NCI-H1436 (cell line): ENCODE measurements at regions not wholly inside any gene's neighbourhood (a gene's known extent, or its start where the extent isn't known, plus 50 kb on each side); places are given as distances from the start of the nearest gene placed in this dataset.
A peak's percentile ranks its signal among the peaks of the same experiment; 100 is the strongest.

Experiments used
- DNase-seq: peaks from one replicate; lab custom pipeline; 2025; lab: John Stamatoyannopoulos, UW

- DNase-seq: no peak
Observed at GRCh38 chr17:77321649-77322513, 181.1 kb downstream of the SEC14L1 start.

GRCh38 chr17:77322514-77323412 lies 182.0 kb downstream of the SEC14L1 start:
- DNase-seq: no peak

GRCh38 chr17:77323413-77324171 lies 182.8 kb downstream of the SEC14L1 start:
- DNase-seq: no peak

- no peak for DNase-seq
Observed at GRCh38 chr17:77324227-77324626, 183.5 kb downstream of the SEC14L1 start.

- no peak for DNase-seq
Observed at GRCh38 chr17:77325577-77326075, 184.9 kb downstream of the SEC14L1 start.

GRCh38 chr17:77326076-77326591 lies 185.4 kb downstream of the SEC14L1 start:
- no peak for DNase-seq

GRCh38 chr17:77326636-77327035 lies 185.9 kb downstream of the SEC14L1 start:
- DNase-seq: no peak

GRCh38 chr17:77327181-77327565 lies 186.4 kb downstream of the SEC14L1 start:
- no peak for DNase-seq

- DNase-seq: no peak
Observed at GRCh38 chr17:77327566-77328464, 187.0 kb downstream of the SEC14L1 start.

GRCh38 chr17:77328823-77329740 lies 188.3 kb downstream of the SEC14L1 start:
- DNase-seq: no peak

- DNase-seq: no peak
Observed at GRCh38 chr17:77329741-77330531, 189.2 kb downstream of the SEC14L1 start.

- DNase-seq: no peak
Observed at GRCh38 chr17:77330602-77331081, 189.9 kb downstream of the SEC14L1 start.

- DNase-seq: peak; percentile 92
Observed at GRCh38 chr17:77331301-77331864, 190.6 kb downstream of the SEC14L1 start.

- no peak for DNase-seq
Observed at GRCh38 chr17:77332034-77332971, 191.5 kb downstream of the SEC14L1 start.

GRCh38 chr17:77332981-77333685 lies 192.4 kb downstream of the SEC14L1 start:
- DNase-seq: no peak

- no peak for DNase-seq
Observed at GRCh38 chr17:77337150-77337549, 196.4 kb downstream of the SEC14L1 start.
